GM18870 (cell line): ENCODE measurements at regions not wholly inside any gene's neighbourhood (a gene's known extent, or its start where the extent isn't known, plus 50 kb on each side); places are given as distances from the start of the nearest gene placed in this dataset.
"Not testable (repeated sequence)": the region's sequence is repeated elsewhere in the genome, so short reads cannot be mapped to it uniquely, and the experiment has no call there.

ENCODE experiments used
- ATAC-seq: cut with Tn5 transposase; IDR thresholded peaks from one replicate; pipeline ENCODE4 v1.9.1; 2021; ENCODE audit warnings: moderate library complexity; ENCODE audit not compliant: unreplicated experiment

GRCh38 chr1:172833954-172834353 is 175.1 kb downstream of the FASLG start:
- no peak for ATAC-seq

GRCh38 chr1:172834609-172835008 is 175.7 kb downstream of the FASLG start:
- no peak for ATAC-seq

- no peak for ATAC-seq
Observed at GRCh38 chr1:172835834-172836233, 176.9 kb downstream of the FASLG start.

- no peak for ATAC-seq
Observed at GRCh38 chr1:172837816-172838679, 179.1 kb downstream of the FASLG start.

- ATAC-seq: no peak
Observed at GRCh38 chr1:172838680-172839313, 179.9 kb downstream of the FASLG start.

- not testable (repeated sequence) for ATAC-seq
Observed at GRCh38 chr1:172839639-172840038, 180.7 kb downstream of the FASLG start.

GRCh38 chr1:172843444-172843843 is 184.5 kb downstream of the FASLG start:
- ATAC-seq: no peak

- ATAC-seq: no peak
Observed at GRCh38 chr1:172845371-172845770, 186.5 kb downstream of the FASLG start.

GRCh38 chr1:172845865-172846264 is 187.0 kb downstream of the FASLG start:
- ATAC-seq: no peak

- not testable (repeated sequence) for ATAC-seq
Observed at GRCh38 chr1:172847814-172848213, 188.9 kb downstream of the FASLG start.

- ATAC-seq: no peak
Observed at GRCh38 chr1:172849653-172850052, 190.8 kb downstream of the FASLG start.

GRCh38 chr1:172851077-172851476 is 192.2 kb downstream of the FASLG start:
- no peak for ATAC-seq

- no peak for ATAC-seq
Observed at GRCh38 chr1:172851856-172852255, 193.0 kb downstream of the FASLG start.

- ATAC-seq: not testable (repeated sequence)
Observed at GRCh38 chr1:172855983-172856382, 194.8 kb downstream of the TNFSF18 start.

- no peak for ATAC-seq
Observed at GRCh38 chr1:172863031-172863430, 187.7 kb downstream of the TNFSF18 start.

- ATAC-seq: no peak
Observed at GRCh38 chr1:172867216-172867818, 183.4 kb downstream of the TNFSF18 start.

- ATAC-seq: no peak
Observed at GRCh38 chr1:172870901-172871606, 179.7 kb downstream of the TNFSF18 start.

GRCh38 chr1:172874950-172875349 is 175.8 kb downstream of the TNFSF18 start:
- no peak for ATAC-seq

- ATAC-seq: no peak
Observed at GRCh38 chr1:172875892-172876291, 174.8 kb downstream of the TNFSF18 start.

- ATAC-seq: no peak
Observed at GRCh38 chr1:172882385-172882784, 168.4 kb downstream of the TNFSF18 start.

- no peak for ATAC-seq
Observed at GRCh38 chr1:172882791-172883386, 167.9 kb downstream of the TNFSF18 start.
